HCT116 (cell line): ENCODE measurements at regions not wholly inside any gene's neighbourhood (a gene's known extent, or its start where the extent isn't known, plus 50 kb on each side); places are given as distances from the start of the nearest gene placed in this dataset.

ENCODE experiments used
- ATAC-seq: fragments of 200-7000 bp; cut with Tn5 transposase; 2 replicates; pipeline ENCODE4 v1.9.1; 2020; ENCODE audit warnings: mild to moderate bottlenecking, moderate library complexity
- BruUV-seq: library from RNA; stranded (reverse); fragments of 400-500 nt; replicated peaks from 2 replicates; lab custom pipeline; 2021; lab: Mats Ljungman, UMichigan
- CTCF ChIA-PET: fragments of 300-600 bp; sonication (Branson Sonifier 250); formaldehyde crosslinking; loops from one replicate; lab custom pipeline; 2021; ENCODE audit warnings: antibody characterized with exemption; lab: Charles Lee
- POLR2A ChIA-PET: fragments of 300-600, 350-600 bp; sonication (Branson Sonifier 250); formaldehyde crosslinking; loops from one replicate; lab custom pipeline; 2021; ENCODE audit warnings: antibody characterized with exemption; lab: Charles Lee
- RAD21 ChIA-PET, 2 experiments: fragments of 300-600 bp; sonication (Branson Sonifier 250); formaldehyde crosslinking; loops; one replicate each; lab custom pipeline; 2023; ENCODE audit warnings: low total read pairs in 2 of 2; ENCODE audit not compliant: uncharacterized antibody in 2 of 2, unreplicated experiment in 2 of 2, low non-redundant PET in 1 of 2; lab: Charles Lee
- DNase-seq: peaks from one replicate; pipeline ENCODE4 v3.0.0-alpha.2; 2010; ENCODE audit warnings: low read depth, low spot score
- H2AFZ ChIP-seq: fragments of 200-600 bp; shearing (Covaris generic), sonication (generic); 2 replicates; pipeline ENCODE4 v1.6.1; 2017; ENCODE audit warnings: low read depth, mixed run types, mixed read lengths, antibody characterized with exemption, low read length; ENCODE audit not compliant: poor library complexity, severe bottlenecking
- H3K27ac ChIP-seq: 2 replicates; pipeline ENCODE4 v1.5.1; 2012; ENCODE audit warnings: low read depth, low read length
- H3K27me3 ChIP-seq: fragments of 200-600 bp; sonication (generic); 2 replicates; pipeline ENCODE4 v1.6.1; 2016; ENCODE audit warnings: mixed run types, low read length, mixed read lengths; ENCODE audit not compliant: insufficient read depth
- H3K36me3 ChIP-seq, 2 experiments: fragments of 200-500 bp in 1 of 2; fragments of 200-600 bp in 1 of 2; sonication (Bioruptor generic) in 1 of 2; sonication (generic) in 1 of 2; 2 replicates each; pipeline versions ENCODE4 v1.5.1 to v1.6.1; 2014 to 2016; ENCODE audit warnings: low read length in 2 of 2, inconsistent platforms in 1 of 2, mixed read lengths in 1 of 2, mixed run types in 1 of 2; ENCODE audit not compliant: insufficient read depth in 2 of 2, control insufficient read depth in 1 of 2
- H3K4me1 ChIP-seq, 2 experiments: fragments of 200-600 bp in 1 of 2; sonication (generic) in 1 of 2; 2 replicates each; pipeline versions ENCODE4 v1.5.1 to v1.6.1; 2012 to 2017; ENCODE audit warnings: low read length in 2 of 2, inconsistent platforms in 1 of 2, mild to moderate bottlenecking in 1 of 2, mixed read lengths in 1 of 2, mixed run types in 1 of 2, moderate library complexity in 1 of 2; ENCODE audit not compliant: insufficient read depth in 2 of 2, control insufficient read depth in 1 of 2
- H3K4me2 ChIP-seq: fragments of 200-600 bp; sonication (generic); 2 replicates; pipeline ENCODE4 v1.6.1; 2017; ENCODE audit warnings: mixed run types, low read length, mixed read lengths
- H3K4me3 ChIP-seq, 2 experiments: fragments of 200-600 bp in 1 of 2; sonication (generic) in 1 of 2; replicated peaks in 1 of 2; 2 replicates each; pipeline ENCODE4 v1.5.1; 2011 to 2016; ENCODE audit warnings: low read length in 2 of 2, control low read depth in 1 of 2, low read depth in 1 of 2, mild to moderate bottlenecking in 1 of 2, mixed read lengths in 1 of 2, mixed run types in 1 of 2
- H3K79me2 ChIP-seq: fragments of 200-600 bp; sonication (generic); 2 replicates; pipeline ENCODE4 v1.6.1; 2017; ENCODE audit warnings: mild to moderate bottlenecking, mixed run types, low read length, moderate library complexity, mixed read lengths; ENCODE audit not compliant: insufficient read depth
- H3K9ac ChIP-seq: fragments of 200-600 bp; sonication (generic); 2 replicates; pipeline ENCODE4 v1.6.1; 2016; ENCODE audit warnings: low read length, mixed read lengths
- H3K9me2 ChIP-seq: fragments of 200-600 bp; sonication (generic), shearing (Covaris generic); 2 replicates; pipeline ENCODE4 v1.6.1; 2017; ENCODE audit warnings: mixed run types, mild to moderate bottlenecking, moderate library complexity; ENCODE audit not compliant: insufficient read depth
- H3K9me3 ChIP-seq, 2 experiments: fragments of 200-500 bp in 1 of 2; fragments of 200-600 bp in 1 of 2; sonication (Bioruptor generic) in 1 of 2; sonication (generic) in 1 of 2; 2 replicates each; pipeline ENCODE4 v1.6.1; 2014 to 2017; ENCODE audit warnings: low read length in 2 of 2, mixed read lengths in 2 of 2, inconsistent platforms in 1 of 2, low read depth in 1 of 2, mild to moderate bottlenecking in 1 of 2, mixed run types in 1 of 2, moderate library complexity in 1 of 2; ENCODE audit not compliant: control insufficient read depth in 1 of 2, insufficient read depth in 1 of 2
- H4K20me1 ChIP-seq: fragments of 200-600 bp; sonication (generic), shearing (Covaris generic); 2 replicates; pipeline ENCODE4 v1.6.1; 2017; ENCODE audit warnings: mixed run types, mild to moderate bottlenecking, moderate library complexity; ENCODE audit not compliant: insufficient read depth
- CBX3 ChIP-seq: IDR thresholded peaks from 2 replicates; pipeline ENCODE4 v1.6.1; 2012; ENCODE audit warnings: low read depth
- CEBPB ChIP-seq: IDR thresholded peaks from 2 replicates; pipeline ENCODE4 v1.6.1; 2012; ENCODE audit warnings: low read depth
- ELF1 ChIP-seq: IDR thresholded peaks from 2 replicates; pipeline ENCODE4 v1.6.1; 2012; ENCODE audit warnings: low read depth, borderline replicate concordance
- EZH2 ChIP-seq: fragments of 200-600 bp; sonication (generic); IDR thresholded peaks from 2 replicates; pipeline ENCODE4 v1.6.1; 2017; ENCODE audit warnings: antibody characterized with exemption, mixed run types
- EZH2phosphoT487 ChIP-seq: fragments of 200-600 bp; IDR thresholded peaks from 2 replicates; pipeline ENCODE4 v1.6.1; 2018; ENCODE audit warnings: antibody characterized with exemption, borderline replicate concordance
- FOSL1 ChIP-seq: IDR thresholded peaks from 2 replicates; pipeline ENCODE4 v1.6.1; 2012; ENCODE audit warnings: low read depth
- JUND ChIP-seq: IDR thresholded peaks from 2 replicates; pipeline ENCODE4 v1.6.1; 2012
- RAD21 ChIP-seq: IDR thresholded peaks from 2 replicates; pipeline ENCODE4 v1.6.1; 2012; ENCODE audit warnings: low read depth, mild to moderate bottlenecking
- SIN3A ChIP-seq: IDR thresholded peaks from 2 replicates; pipeline ENCODE4 v1.6.1; 2012; ENCODE audit warnings: low read depth
- SP1 ChIP-seq: IDR thresholded peaks from 2 replicates; pipeline ENCODE4 v1.6.1; 2012; ENCODE audit warnings: low read depth
- SRF ChIP-seq: IDR thresholded peaks from 2 replicates; pipeline ENCODE4 v1.6.1; 2012; ENCODE audit warnings: low read depth
- ZNF274 ChIP-seq: fragments of 200-500 bp; sonication (Bioruptor generic); IDR thresholded peaks from 2 replicates; pipeline ENCODE4 v1.6.1; 2014; ENCODE audit warnings: mild to moderate bottlenecking, low read depth, low read length, inconsistent platforms
- intact Hi-C: fragments of 100-400 bp; cut with micrococcal nuclease; formaldehyde crosslinking; loops from 2 replicates; pipeline ENCODE4 v1.10.0; 2022
- TF ChIP-seq, protein P1 (sequence below), 3 experiments: fragments of 200-600 bp in 1 of 3; sonication (generic) in 1 of 3; IDR thresholded peaks in 2 of 3; conservative IDR thresholded peaks in 1 of 3; 2 replicates each; pipeline ENCODE4 v1.5.1; 2012 to 2017; ENCODE audit warnings: low read depth in 2 of 3, low read length in 2 of 3, antibody characterized with exemption in 1 of 3, borderline replicate concordance in 1 of 3, control low read depth in 1 of 3, mild to moderate bottlenecking in 1 of 3, mixed read lengths in 1 of 3, mixed run types in 1 of 3, moderate library complexity in 1 of 3; ENCODE audit not compliant: insufficient read depth in 1 of 3
- TF ChIP-seq, protein P2 (sequence below): IDR thresholded peaks from 2 replicates; pipeline ENCODE4 v1.6.1; 2012; ENCODE audit warnings: low read depth
- TF ChIP-seq, protein P3 (sequence below): IDR thresholded peaks from 2 replicates; pipeline ENCODE4 v1.6.1; 2012

DNA sequence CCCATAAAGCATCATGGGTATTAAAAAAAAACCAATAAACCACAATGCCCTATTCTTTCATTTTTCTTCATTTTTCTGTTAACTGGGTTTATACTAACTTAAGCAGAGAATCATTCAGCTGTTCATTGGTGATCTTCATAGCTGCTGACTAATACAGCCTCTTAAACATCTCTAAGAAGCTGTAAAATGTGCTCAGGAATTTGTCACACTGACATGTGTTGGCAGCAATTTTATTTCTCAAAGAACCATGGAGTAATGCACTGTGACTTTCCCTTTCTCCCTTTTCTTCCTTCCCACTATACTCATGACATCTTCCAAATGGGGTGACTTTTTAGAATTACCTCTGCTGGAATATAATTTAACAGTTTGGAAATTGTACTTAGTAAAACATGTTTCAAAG lies 315.4 kb downstream of the ANTXR2 start:
- Histone ChIP-seq H3K9me2 (no peaks in the 10 kb centered on the region), H2AFZ (no peak overlapping the region), H3K36me3 (no peaks in the 10 kb centered on the region), H3K4me2 (no peak overlapping the region), H3K9me3 (no peaks in the 10 kb centered on the region), H3K4me3 (no peak overlapping the region), H3K27ac (no peak overlapping the region), H3K27me3 (no peaks in the 10 kb centered on the region), H3K9ac (no peak overlapping the region), H3K4me1 (no peaks in the 10 kb centered on the region), H3K79me2 (no peaks in the 10 kb centered on the region), H4K20me1 (no peaks in the 10 kb centered on the region)
- DNase-seq, result no peak
- no peak for ATAC-seq
- intact Hi-C loops, result no loop called here
- ChIA-PET RAD21 (no interaction called here), POLR2A (no interaction called here), CTCF (no interaction called here)
- TF ChIP-seq, protein P1, sequence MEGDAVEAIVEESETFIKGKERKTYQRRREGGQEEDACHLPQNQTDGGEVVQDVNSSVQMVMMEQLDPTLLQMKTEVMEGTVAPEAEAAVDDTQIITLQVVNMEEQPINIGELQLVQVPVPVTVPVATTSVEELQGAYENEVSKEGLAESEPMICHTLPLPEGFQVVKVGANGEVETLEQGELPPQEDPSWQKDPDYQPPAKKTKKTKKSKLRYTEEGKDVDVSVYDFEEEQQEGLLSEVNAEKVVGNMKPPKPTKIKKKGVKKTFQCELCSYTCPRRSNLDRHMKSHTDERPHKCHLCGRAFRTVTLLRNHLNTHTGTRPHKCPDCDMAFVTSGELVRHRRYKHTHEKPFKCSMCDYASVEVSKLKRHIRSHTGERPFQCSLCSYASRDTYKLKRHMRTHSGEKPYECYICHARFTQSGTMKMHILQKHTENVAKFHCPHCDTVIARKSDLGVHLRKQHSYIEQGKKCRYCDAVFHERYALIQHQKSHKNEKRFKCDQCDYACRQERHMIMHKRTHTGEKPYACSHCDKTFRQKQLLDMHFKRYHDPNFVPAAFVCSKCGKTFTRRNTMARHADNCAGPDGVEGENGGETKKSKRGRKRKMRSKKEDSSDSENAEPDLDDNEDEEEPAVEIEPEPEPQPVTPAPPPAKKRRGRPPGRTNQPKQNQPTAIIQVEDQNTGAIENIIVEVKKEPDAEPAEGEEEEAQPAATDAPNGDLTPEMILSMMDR (IDR thresholded peaks at IDR 0.05 in 2 of 3, conservative IDR thresholded peaks at IDR 0.05 in 1 of 3; ENCODE audit: borderline replicate concordance in 1 of 3, insufficient read depth in 1 of 3, low read depth in 2 of 3, low read length in 2 of 3), result no peak
- TF ChIP-seq EZH2phosphoT487 (no peak), CEBPB (no peak), EZH2 (no peak), JUND (no peak), SP1 (no peak), SIN3A (no peak), CBX3 (no peak), ZNF274 (no peak), FOSL1 (no peak), ELF1 (no peak), RAD21 (no peak), SRF (no peak)
- TF ChIP-seq, protein P2, sequence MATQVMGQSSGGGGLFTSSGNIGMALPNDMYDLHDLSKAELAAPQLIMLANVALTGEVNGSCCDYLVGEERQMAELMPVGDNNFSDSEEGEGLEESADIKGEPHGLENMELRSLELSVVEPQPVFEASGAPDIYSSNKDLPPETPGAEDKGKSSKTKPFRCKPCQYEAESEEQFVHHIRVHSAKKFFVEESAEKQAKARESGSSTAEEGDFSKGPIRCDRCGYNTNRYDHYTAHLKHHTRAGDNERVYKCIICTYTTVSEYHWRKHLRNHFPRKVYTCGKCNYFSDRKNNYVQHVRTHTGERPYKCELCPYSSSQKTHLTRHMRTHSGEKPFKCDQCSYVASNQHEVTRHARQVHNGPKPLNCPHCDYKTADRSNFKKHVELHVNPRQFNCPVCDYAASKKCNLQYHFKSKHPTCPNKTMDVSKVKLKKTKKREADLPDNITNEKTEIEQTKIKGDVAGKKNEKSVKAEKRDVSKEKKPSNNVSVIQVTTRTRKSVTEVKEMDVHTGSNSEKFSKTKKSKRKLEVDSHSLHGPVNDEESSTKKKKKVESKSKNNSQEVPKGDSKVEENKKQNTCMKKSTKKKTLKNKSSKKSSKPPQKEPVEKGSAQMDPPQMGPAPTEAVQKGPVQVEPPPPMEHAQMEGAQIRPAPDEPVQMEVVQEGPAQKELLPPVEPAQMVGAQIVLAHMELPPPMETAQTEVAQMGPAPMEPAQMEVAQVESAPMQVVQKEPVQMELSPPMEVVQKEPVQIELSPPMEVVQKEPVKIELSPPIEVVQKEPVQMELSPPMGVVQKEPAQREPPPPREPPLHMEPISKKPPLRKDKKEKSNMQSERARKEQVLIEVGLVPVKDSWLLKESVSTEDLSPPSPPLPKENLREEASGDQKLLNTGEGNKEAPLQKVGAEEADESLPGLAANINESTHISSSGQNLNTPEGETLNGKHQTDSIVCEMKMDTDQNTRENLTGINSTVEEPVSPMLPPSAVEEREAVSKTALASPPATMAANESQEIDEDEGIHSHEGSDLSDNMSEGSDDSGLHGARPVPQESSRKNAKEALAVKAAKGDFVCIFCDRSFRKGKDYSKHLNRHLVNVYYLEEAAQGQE, result no peak
- TF ChIP-seq, protein P3, sequence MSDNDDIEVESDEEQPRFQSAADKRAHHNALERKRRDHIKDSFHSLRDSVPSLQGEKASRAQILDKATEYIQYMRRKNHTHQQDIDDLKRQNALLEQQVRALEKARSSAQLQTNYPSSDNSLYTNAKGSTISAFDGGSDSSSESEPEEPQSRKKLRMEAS, result no peak
- BruUV-seq, result no TSS peak
